GM23338 (cell line): ENCODE measurements at regions not wholly inside any gene's neighbourhood (a gene's known extent, or its start where the extent isn't known, plus 50 kb on each side); places are given as distances from the start of the nearest gene placed in this dataset.

Experiments used
- EZH2 ChIP-seq: fragments of 200-600 bp; sonication (generic); IDR thresholded peaks from one replicate; pipeline ENCODE4 v1.8.0; 2017; ENCODE audit warnings: antibody characterized with exemption, mild to moderate bottlenecking, low read depth; ENCODE audit not compliant: unreplicated experiment
- JUNB ChIP-seq: IDR thresholded peaks from one replicate; pipeline ENCODE4 v1.6.1; 2016; ENCODE audit warnings: antibody characterized with exemption; ENCODE audit not compliant: unreplicated experiment
- POLR2AphosphoS5 ChIP-seq: IDR thresholded peaks from 2 replicates; pipeline ENCODE4 v1.6.1; 2016; ENCODE audit warnings: antibody characterized with exemption, low read depth
- TF ChIP-seq, protein P1 (sequence below), 2 experiments: fragments of 200-600 bp in 1 of 2; sonication (generic) in 1 of 2; conservative IDR thresholded peaks; 2 replicates each; pipeline versions ENCODE4 v1.5.1 to v1.6.1; 2016 to 2017; ENCODE audit warnings: antibody characterized with exemption in 2 of 2, low read depth in 2 of 2, mild to moderate bottlenecking in 2 of 2, moderate library complexity in 1 of 2
- TF ChIP-seq, protein P2 (sequence below): IDR thresholded peaks from one replicate; pipeline ENCODE4 v1.6.1; 2018; ENCODE audit warnings: antibody characterized with exemption; ENCODE audit not compliant: unreplicated experiment

DNA sequence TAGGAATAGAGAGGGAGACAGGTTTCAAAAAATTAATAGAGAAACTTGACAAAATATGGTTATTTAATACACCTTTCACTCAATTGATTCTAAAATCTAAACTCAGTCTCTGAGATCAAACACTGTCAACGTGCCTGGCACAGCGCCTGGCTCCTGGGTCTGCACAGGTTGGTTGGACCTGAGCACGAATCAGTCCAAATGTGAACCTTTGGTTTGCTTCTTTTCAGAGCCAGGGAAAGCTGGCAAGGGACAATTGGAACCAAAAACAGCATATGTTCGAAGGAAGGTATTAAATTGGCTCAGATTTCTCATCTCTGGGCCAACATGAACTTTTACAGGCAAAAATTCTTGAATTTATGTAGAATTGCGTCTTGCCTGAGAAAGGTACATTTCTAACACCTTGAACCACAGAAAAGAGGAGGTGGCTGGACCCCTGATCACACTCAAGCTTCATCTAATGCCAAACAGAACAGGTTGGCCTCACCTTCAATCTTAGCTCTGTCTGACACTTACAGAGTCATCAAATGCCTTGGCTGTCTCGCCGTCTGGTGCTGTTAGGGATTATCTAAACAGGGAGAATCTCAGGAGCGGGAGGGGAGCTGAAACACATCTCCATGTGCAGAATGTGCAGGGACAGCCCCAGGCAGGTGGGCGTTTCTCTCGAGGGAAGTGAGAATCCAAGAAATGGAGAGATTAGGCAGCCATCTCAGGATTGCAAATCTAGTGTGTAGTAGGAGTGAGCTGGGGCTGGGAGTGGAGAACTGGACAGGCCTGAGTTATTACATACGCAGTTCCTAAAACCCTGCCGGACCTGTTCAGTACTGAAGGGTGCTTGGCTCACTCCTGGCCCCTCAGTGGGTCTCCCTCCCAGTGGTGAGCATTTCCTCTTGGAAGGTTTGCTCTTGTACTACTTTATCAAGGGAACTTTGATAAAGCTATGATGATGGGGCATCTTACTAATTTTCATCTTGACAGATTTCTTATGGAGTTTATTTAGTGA, 442.2 kb upstream of the B3GAT1 start:
- no peak for TF ChIP-seq EZH2
- TF ChIP-seq POLR2AphosphoS5 = no peak
- TF ChIP-seq, protein P1, sequence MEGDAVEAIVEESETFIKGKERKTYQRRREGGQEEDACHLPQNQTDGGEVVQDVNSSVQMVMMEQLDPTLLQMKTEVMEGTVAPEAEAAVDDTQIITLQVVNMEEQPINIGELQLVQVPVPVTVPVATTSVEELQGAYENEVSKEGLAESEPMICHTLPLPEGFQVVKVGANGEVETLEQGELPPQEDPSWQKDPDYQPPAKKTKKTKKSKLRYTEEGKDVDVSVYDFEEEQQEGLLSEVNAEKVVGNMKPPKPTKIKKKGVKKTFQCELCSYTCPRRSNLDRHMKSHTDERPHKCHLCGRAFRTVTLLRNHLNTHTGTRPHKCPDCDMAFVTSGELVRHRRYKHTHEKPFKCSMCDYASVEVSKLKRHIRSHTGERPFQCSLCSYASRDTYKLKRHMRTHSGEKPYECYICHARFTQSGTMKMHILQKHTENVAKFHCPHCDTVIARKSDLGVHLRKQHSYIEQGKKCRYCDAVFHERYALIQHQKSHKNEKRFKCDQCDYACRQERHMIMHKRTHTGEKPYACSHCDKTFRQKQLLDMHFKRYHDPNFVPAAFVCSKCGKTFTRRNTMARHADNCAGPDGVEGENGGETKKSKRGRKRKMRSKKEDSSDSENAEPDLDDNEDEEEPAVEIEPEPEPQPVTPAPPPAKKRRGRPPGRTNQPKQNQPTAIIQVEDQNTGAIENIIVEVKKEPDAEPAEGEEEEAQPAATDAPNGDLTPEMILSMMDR (conservative IDR thresholded peaks at IDR 0.05; ENCODE audit: low read depth in 2 of 2) = no peak
- TF ChIP-seq, protein P2, sequence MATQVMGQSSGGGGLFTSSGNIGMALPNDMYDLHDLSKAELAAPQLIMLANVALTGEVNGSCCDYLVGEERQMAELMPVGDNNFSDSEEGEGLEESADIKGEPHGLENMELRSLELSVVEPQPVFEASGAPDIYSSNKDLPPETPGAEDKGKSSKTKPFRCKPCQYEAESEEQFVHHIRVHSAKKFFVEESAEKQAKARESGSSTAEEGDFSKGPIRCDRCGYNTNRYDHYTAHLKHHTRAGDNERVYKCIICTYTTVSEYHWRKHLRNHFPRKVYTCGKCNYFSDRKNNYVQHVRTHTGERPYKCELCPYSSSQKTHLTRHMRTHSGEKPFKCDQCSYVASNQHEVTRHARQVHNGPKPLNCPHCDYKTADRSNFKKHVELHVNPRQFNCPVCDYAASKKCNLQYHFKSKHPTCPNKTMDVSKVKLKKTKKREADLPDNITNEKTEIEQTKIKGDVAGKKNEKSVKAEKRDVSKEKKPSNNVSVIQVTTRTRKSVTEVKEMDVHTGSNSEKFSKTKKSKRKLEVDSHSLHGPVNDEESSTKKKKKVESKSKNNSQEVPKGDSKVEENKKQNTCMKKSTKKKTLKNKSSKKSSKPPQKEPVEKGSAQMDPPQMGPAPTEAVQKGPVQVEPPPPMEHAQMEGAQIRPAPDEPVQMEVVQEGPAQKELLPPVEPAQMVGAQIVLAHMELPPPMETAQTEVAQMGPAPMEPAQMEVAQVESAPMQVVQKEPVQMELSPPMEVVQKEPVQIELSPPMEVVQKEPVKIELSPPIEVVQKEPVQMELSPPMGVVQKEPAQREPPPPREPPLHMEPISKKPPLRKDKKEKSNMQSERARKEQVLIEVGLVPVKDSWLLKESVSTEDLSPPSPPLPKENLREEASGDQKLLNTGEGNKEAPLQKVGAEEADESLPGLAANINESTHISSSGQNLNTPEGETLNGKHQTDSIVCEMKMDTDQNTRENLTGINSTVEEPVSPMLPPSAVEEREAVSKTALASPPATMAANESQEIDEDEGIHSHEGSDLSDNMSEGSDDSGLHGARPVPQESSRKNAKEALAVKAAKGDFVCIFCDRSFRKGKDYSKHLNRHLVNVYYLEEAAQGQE = no peak
- no peak for TF ChIP-seq JUNB
